NCI-H748 (cell line): ENCODE measurements at regions not wholly inside any gene's neighbourhood (a gene's known extent, or its start where the extent isn't known, plus 50 kb on each side); places are given as distances from the start of the nearest gene placed in this dataset.
"Not testable (repeated sequence)": the region's sequence is repeated elsewhere in the genome, so short reads cannot be mapped to it uniquely, and the experiment has no call there.

Experiments used
- DNase-seq: peaks from one replicate; lab custom pipeline; 2025; ENCODE audit not compliant: unreplicated experiment; lab: John Stamatoyannopoulos, UW

DNA sequence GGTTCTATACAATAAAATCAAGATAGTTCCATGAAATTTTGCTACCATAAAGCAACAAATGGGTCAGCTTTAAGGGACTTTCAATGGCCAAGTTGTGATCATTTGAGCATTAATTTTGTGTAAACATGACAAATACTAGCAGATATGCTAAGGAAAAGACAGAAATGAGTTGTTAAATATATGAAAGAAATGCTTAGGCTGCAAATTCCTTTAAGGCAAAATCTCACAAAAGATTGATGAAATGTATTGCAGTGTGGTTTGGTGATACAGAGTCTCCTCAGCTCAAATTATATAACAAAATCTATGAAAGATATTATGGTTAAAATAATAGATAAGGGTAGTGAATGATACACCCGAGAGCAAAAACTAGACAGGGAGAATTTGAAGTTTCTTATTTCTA, 377.2 kb downstream of the RAP2B start:
- no peak for DNase-seq

- DNase-seq: no peak
These were observed 383.4 kb downstream of the RAP2B start for GRCh38 chr3:153545471-153545870.

- DNase-seq: no peak
These were observed 385.9 kb downstream of the RAP2B start for GRCh38 chr3:153547970-153548369.

- not testable (repeated sequence) for DNase-seq
These were observed 387.7 kb downstream of the RAP2B start for GRCh38 chr3:153549686-153550085.

GRCh38 chr3:153551536-153552285, 389.7 kb downstream of the RAP2B start:
- no peak for DNase-seq

DNA sequence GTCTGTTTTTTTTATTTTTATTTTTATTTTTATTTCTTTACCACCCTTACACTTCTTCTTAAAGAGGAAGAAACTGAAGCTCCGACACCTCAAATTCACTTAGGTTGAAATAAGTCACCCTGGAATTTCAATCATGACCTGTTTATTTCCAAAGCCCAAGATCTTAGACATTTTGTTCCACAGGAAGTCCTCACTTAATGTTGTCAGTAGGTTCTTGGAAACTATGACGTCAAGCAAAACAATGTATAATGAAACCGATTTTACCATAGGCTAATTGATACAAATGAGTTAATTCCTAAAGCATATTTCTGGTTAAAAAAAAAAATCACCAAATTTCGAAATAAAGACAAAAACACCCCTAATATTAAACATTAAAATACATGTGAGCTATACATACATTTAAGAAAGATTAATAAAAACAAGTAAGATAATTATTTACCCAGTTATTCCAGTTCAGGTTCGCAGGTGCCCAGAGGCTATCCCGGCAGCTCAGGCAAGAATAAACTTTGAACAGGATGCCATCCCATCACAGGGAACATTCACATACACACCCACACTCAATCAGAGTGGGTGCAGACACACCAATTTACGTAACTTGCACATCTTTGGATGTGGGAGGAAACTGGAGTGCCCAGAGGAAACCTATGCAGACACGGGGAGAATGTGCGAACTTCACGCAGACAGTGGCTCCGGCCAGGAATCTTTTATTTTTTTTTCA, 391.0 kb downstream of the RAP2B start:
- DNase-seq: no peak

DNA sequence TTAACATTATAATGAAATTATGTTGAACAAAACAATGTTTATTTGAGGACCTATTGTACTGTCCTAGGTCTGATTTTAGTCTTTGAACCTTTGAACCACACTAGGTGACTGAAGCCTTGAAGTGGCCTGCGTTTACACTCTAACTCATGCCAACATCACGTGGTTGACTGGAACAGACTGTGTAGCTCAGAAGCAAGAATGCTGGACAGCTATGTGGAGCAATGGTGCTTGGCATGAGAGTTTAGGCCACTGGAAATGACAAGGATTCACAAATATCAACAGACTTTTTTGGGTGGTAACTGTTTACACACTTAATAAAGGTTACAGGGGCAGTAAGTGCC, 391.5 kb downstream of the RAP2B start:
- DNase-seq: no peak

DNA sequence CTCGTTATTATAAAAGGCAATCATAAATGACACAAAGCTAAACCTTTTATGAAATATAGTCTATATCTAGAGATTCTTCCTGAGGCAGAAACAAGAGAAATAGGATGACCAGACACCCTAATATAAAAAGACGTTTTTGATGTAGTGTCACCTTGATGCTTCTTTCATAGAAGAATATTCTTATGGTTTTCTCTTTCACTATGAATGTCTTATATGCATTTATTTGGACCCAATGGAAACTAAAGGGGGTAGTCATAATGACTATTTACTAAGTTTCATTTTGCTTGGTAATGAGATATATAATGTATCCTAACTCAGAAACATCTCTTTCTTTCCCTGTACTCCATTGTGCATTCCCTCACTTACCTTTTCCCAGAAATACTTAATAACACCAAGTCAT, 393.9 kb downstream of the RAP2B start:
- DNase-seq: no peak

DNA sequence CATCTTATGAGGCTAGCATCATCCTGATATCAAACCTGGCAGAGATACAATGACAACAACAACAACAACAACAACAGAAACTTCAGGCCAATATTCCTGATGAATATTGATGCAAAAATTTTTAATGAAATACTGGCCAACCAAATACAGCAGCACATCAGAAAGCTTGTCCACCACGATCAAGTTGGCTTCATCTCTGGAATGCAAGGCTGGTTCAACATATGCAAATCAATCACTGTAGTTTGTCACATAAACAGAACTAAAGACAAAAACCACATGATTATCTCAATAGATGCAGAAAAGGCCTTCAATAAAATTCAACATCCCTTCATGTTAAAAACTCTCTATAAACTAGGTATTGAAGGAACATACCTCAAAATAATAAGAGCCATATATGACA, 397.3 kb downstream of the RAP2B start:
- DNase-seq: not testable (repeated sequence)

DNA sequence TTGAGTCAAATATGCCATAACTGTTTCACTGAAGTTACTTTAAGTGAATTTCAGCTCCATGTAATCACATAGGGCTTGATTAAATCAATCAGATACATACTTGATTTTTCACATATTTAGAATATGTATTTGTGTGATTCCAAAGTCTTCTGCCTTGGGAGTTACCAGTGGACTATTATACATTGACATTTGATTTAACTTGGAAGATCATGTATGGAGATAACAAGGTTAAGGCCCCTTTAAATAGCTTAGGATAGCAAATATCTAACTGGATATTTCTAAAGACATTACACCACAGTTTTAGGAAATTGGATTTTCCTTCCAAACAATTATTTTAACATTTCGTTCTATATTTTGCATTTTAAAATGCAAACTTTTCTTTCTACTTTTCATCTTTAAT, 405.0 kb downstream of the RAP2B start:
- no peak for DNase-seq

DNA sequence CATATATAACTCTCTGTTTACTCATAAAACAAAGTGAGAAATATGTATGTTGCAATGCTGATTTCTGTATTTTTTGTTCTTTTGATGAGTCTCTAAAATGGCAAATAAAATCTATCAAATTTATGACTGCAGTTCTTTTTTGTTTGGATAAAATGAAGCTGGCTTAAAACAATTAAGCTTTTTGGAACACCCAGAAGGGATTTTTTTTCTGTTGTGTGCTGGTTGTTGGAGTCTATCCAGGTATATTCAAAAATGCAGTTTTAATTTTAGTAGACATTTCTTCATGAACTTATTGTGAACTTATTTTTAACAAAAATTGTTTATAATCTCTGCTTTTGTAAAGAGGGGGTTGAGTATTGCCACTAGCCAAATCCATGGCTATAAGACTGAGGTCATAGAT, 405.5 kb downstream of the RAP2B start:
- DNase-seq: no peak

GRCh38 chr3:153570481-153570880, 408.5 kb downstream of the RAP2B start:
- DNase-seq: not testable (repeated sequence)

DNA sequence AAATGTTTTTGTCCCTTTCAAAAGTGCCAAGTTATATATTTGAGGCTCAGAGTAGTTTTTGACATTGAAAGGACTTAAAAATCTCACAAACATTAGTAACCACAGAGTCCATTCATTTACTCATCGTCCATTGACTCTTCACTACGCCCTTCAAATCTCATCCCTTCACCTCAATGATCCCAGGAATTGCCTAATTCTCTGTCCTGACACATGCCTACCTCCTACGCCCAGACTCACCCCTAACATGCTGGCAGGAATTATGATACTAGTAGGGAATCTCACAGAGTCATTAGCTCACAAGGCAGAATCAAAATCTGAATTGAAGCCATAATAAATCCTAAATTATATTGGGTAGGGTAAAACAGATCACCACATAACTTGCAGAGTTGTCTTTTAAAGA, 410.1 kb downstream of the RAP2B start:
- DNase-seq: no peak

DNA sequence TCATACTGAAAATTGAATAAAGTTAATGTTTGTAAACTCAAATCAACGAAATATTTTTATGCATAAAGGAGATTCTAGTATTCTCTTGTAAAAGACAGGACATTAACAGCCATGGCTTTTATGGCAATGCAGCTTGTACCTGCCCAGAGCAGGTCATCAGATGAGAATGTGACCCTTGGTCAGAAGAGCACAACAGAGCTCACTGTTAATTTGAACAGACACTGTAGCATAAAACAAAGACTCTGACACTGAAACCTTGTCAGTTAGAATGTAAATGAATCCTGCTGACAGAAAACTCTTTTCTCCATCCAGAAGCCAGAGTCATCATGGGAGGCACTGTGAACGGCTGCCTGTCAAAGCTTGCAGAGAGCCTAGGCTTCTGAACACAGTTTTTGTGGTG, 410.6 kb downstream of the RAP2B start:
- DNase-seq: no peak

GRCh38 chr3:153573481-153573880, 411.5 kb downstream of the RAP2B start:
- no peak for DNase-seq

GRCh38 chr3:153574445-153574844, 412.4 kb downstream of the RAP2B start:
- DNase-seq: no peak

DNA sequence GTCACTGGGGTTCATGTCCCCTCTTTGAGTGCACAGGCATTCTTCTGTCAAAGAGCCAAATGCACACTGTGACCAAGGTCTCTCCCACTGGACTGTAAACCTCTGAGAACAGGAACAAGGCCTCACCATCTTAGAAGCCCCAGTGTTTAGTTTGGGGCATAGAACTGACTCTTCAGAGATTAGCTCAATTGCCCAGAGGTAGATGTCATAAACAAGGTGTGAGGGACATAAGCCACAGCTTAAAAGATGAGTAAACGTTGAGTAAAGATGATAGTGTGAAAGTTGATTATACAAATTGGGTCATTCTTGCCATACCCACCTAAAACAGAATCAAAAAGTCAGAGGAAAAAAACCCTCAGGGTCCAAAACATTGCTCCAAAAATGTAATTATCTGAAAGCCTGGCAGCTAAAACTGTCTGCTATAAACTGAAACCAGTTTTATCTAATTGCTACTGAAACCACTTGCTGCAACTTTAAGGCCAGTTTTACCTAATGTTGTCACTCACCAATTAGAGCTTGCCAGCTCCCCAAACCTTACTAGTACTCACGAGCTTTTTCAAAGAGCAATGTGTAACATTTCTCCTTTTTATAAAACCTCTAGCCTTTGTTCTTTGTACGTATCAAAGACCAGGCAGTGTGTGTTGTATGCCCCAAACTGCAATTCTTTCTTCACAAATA, 415.2 kb downstream of the RAP2B start:
- DNase-seq: no peak

DNA sequence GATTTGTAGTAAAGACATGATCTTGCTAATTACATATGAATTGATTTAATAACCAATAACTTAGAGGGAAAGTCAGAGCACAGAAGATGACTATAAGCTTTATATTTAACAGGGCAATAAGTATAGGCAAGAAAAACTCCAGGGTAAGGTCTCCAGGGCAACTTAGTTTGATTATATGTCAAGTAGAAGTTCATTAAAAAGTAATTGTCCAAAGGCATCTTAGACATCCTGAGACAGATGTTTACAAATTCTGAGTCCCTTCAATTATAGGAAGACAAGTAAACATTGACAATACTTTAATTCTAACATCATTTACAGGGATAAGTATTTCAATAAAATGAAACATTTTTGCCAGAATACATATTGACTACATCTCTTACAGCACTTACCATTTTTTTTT, 416.0 kb downstream of the RAP2B start:
- DNase-seq: no peak

DNA sequence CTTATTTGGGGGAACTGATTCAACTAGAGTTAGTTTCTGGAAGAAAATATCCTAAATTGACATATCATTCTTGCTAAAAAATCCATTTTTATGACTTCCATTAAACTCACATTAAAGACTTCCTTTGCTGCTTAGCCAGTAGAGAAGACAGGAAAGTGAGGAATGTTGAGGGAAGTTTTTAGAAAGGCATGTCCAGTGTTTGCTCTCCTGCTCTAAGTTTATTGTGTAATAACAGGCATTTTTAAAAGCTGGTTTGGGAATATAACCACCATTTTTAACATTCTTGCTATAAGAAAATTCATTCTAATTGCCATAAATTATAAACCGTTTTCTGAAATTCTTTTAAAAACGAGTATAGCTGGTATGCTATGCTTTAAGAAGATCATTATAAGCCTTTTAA, 428.0 kb downstream of the RAP2B start:
- DNase-seq: no peak

DNA sequence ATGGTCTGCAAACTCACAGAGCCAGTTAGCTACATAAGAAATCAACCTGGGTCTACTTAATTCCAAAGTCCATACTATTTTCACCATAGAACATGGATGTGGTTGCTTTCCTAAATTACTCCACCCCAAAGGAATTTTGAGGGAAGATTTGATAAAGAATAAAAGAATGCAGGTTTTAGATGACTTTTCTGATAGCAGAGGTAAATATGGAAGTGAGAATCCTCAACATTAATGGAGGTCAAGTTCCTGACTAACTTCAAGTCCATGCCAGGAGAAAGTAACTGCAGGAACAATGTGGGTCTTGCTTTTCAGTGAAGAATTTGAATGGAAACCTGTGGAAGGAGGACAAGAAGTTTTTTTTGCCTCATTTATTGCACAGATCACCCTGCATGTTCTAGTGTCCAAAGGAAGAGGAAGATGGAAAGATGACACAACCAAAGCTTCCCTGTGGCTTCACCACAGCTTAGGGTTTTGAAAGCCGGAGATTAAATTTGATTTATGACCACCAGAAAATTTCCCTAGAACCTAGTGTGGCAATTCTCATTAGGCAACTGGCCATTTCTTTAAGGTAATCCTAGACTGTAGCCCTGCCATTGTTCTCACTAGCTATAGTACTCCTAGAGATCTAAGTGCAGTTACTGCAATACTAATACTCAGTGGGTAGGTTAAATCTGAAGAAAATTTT, 429.7 kb downstream of the RAP2B start:
- DNase-seq: no peak

GRCh38 chr3:153595186-153595815, 433.3 kb downstream of the RAP2B start:
- peak; percentile 13 for DNase-seq
